Activated CD4-positive, alpha-beta T cell treated with anti-CD3 and anti-CD28 coated beads, Interleukin-2, Interleukin-4, amounts not matched to agents 100 ng/mL and 50 ng/mL, durations not matched to agents 16 hours and 8 hours (primary cell): ENCODE measurements at regions not wholly inside any gene's neighbourhood (a gene's known extent, or its start where the extent isn't known, plus 50 kb on each side); places are given as distances from the start of the nearest gene placed in this dataset.

Experiments used
- DNase-seq: peaks from one replicate; pipeline ENCODE4 v3.0.0-alpha.2; 2020; ENCODE audit warnings: low spot score

DNA sequence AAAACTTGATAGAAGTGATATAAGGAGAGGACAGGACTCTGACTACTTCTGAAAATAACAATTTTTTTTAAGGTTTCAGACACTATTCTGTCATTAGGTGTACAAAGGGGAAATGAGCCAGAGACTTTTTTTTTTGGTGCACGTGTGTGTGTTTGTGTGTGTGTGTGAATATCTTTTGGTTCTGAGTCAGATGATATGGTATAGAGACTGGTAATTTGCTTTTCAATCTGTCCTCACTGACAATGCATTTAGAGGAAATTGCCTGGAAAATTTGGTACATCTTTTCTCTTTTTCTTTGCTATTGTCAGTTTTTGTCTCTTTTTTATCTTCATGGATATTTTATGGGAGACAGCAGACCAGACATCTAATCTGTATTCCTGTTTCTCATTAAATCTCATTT, 59.3 kb downstream of the DDIT4L start:
- DNase-seq: no peak

DNA sequence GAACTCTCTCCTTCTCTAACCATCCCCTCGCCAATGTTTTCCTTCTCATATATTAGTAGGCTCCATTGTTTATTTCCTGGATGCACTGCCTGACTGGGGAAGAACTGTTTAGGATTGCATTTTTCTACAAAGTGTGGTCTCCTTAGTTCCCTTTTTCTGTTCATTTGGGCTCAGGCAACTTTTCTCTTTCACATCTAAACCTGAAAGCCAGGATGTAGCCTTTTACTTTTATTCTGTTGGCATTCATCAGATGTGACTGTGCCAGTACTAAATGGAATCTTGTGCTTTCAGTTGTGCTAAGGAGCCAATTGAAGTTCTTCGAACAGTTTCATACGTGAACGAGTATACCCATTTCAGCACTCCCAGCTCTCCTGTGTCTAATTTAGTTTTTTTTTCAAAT, 59.8 kb downstream of the DDIT4L start:
- DNase-seq: no peak

DNA sequence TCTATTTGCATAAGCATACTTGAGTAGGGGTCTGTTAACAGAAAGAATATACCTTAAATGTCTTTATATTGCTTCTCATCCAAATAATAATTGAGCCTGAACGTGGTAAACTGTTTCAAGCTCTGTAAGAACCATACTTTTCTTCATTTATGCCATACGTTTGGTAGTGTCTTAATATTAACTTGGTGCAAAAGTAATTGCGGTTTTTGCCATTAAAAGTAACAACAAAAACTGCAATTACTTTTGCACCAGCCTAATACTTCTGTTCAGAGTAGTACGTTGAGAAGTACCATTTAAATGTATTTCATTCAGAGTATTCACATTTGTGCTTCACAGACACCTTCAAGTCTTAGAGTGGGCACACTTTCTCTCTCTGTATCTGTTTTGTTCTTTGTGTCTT, 60.5 kb downstream of the DDIT4L start:
- no peak for DNase-seq

DNA sequence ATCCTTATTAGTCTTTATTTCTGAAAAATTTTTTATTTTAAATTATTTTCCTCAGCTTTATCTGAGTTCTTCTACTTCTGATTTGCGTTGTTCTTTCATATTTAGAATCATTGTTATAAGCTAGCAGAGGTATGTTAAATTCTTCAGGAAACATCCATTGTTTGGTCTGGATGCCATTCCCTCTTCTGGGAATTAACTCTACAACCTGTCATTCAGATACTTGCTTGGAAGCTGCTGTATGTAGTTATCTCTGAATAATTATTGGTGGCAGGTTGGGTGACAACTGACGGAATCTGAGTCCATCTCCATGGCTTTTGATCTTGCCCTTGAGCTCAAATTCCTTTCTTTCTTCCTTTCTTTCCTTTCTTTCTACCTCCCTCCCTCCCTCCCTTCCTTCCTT, 61.9 kb downstream of the DDIT4L start:
- no peak for DNase-seq

DNA sequence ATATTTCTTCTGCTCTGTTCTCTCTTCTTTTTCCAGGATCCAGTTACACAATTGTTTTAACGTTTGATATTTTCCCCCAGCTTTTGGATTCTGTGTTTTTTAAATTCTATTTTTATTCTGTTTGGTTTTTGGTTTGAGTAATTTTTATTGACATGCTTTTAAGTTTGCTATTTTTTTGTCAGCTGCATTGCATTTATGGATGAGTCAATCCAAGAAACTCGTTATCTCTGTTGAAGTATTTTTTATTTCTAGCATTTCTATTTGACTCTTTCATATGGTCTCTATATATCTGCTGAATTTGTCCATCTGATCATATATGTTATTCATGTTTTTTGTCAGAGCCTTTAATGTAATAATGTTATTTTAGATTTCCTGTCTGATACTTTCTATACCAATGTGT, 65.6 kb downstream of the DDIT4L start:
- DNase-seq: no peak

DNA sequence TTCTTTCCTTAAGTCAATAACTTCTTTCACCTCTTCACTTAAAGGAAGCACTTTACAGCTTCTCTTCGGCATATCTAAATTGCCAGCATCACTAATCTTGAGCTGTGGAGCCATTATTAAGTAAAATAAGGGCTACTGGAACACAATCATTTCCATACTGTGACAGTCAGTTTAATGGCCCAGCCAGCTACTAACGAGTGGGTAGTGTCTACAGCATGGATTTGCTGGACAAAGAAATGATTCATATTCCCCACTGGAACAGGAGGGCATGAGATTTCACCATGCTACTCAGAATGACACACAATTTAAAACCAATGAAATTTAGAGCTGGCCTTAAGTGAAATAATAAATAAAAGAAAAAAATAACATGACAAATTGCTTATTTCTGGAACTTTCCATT, 72.1 kb downstream of the DDIT4L start:
- no peak for DNase-seq

DNA sequence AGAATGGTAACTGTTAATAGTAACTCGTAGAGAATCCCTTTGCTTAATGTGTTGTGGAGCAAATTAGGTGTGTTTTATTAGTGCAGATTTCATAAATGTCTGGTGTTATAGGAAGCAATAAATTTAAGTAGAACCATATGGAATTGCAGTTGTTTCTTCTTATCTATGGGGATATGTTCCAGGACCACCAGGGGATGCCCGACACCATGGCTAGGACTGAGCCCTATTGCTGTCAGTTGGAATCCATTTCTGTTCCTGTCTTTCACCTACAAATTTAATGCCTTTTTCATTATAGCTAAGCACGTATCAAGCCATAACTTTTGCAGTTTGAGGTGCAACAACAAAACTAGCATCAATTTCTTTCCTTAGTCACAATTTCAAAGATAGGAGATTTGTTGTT, 72.5 kb downstream of the DDIT4L start:
- DNase-seq: no peak

DNA sequence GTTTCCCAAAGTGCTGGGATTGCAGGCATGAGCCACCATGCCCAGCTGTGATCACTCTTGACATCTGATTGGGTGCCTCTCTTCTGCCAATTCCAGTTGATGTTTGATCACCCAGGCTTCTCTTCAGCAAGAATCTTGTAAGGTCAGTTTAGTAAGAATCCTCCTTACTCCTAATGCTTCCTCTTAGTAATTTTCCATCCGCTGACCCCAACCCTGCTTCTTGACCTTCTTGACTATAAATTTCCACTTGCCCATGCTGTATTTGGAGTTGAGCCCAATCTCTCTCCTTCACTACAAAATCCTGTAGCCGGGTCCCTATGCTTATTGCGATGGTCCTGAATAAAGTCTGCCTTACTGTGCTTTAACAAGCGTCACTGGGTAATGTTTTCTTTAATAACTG, 75.4 kb downstream of the DDIT4L start:
- no peak for DNase-seq

DNA sequence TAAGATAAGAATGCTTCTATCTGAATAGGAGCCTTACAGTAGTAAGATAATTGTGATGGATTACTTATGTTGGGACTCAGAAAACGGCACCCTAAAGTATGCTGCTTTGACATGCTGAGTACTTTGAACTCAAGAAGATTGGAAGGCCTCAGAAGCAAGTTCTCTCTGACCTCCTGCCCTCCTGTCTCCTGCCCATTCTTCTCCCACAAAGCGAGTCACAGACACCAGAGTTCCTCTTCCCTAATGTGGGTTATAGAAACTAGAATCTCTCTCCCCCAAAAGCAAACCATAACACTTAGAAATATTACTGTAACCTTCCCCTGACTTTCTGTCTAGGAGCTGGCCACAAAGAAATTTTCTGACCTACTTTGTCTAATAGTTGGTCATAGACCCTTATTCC, 76.5 kb downstream of the DDIT4L start:
- no peak for DNase-seq

DNA sequence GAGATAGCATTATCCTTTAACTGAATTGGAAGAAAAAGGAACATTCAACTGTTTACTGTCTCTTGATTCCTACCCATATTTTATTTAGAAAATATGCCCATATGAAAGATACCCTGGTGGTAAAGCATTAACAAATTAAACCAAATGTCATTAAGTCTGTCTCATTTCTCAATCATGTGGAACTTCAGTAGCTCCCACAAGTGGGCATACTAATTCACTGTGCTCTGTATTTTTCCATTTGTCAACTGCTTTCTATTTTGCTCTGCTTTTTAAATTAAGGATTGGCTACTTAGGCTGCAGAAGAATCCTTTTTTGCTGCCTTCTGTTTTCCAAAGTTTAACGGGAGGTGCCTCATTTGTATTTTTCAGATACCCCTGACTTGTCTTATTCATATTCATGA, 77.2 kb downstream of the DDIT4L start:
- no peak for DNase-seq

DNA sequence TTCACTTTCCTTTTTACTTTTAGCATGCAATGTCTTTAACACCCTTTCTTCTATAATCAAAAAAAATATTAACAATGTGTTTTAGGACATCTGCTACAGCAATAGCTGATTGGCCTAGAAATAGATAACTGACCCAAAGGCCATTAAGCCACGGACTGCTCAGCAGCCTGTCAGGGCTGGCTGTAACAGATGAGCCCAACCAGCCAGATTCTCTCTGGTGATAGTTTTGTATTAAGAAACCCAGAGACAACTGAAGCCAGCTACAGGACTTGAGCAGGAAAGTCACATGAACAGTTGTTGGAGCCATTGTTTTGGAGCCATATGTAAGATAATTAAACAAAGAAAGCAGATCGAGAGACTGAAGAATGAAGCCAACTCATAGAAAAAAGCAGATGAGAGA, 80.3 kb downstream of the DDIT4L start:
- DNase-seq: no peak

DNA sequence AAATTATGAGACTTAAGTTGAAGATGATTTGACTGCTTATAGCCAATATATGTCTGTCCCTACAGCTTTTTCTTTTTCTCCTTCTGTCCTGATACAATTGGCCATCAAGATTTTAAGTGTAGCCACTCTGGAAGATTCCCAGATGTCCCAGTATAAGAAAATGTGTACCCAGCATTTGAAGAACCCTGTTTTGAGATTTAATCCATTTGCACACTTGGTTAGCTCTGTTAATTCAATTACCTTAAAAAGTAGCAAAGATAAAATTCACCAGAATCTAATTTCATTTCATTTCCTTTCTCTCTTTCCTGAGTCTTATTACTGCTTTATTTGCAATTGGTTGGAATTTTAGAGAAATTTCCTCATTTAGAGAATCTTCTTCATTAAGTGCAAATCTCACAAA, 81.4 kb downstream of the DDIT4L start:
- DNase-seq: no peak

DNA sequence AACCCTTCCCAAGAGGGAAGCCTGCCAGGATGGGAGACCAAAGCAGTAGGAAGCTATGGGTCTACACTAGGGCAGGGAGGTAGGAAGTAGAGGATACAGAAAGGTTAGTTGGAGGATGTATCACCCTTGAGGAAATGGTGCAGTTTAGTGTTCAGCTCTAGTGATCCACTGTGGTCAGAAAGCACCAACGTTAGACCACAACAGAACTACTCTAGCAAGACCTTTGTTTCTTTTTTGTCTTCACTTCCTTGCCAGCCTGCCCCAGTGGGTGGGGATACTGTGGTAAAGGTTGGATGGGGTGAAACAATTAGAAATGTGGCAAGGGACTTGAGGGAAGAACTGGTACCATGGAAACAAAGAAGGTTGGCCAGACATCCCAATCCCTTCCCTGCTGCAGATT, 83.3 kb downstream of the DDIT4L start:
- peak; percentile 59 for DNase-seq

DNA sequence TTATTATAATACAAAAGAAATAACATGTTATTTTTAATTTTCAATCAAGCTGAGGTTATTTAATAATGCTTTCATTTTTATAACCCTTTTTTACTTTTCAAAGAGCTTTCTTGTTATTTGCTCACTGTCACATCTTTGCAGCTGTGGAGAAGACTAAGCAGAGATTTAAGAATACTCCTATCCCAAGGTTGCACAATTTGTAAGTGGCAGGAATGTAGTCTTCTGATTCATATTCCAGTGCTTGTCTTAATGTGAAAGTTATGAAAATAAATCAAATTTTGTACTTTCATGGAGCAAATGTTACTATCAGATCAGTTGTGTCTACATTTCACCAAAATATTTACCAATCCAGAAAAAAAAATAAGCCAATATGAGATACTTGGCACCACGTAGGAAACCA, 86.6 kb downstream of the DDIT4L start:
- no peak for DNase-seq

DNA sequence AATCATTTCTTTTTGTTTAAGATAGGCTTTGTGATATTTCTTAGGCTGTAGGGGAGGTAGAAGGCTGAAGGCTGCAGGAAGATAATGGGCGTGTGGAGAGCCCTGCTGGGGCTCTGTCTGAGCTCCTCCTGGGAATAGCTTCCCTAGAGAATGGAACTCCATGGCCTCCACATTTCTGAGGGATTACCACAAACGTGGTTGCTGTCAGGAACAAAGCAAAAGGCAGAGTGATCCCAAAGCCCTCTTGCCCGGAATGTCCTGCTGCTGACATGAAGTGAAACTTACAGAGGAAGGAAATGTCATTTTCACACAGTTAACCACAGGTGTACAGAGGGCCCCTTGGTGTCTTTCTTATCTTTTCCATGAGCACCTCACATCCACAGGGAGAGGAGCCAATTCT, 89.3 kb downstream of the DDIT4L start:
- DNase-seq: peak; percentile 46

DNA sequence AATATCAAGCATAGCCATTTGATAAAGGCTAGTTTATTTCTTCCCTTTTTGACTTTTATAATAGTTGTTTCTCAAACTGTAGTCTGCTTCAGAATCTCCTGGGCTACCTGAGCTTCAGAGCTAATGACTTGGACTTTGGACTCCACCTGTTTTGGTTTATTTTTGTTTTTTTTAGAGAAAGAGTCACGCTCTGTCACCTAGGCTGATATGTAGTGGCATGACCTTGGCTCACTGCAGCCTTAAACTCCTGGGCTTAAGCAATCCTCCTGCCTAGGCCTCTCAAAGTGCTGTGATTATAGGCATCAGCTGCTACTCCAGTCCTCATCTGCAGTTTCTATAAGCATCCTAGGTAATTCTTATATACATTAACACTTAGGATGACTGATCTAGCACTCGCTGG, 90.5 kb downstream of the DDIT4L start:
- no peak for DNase-seq

DNA sequence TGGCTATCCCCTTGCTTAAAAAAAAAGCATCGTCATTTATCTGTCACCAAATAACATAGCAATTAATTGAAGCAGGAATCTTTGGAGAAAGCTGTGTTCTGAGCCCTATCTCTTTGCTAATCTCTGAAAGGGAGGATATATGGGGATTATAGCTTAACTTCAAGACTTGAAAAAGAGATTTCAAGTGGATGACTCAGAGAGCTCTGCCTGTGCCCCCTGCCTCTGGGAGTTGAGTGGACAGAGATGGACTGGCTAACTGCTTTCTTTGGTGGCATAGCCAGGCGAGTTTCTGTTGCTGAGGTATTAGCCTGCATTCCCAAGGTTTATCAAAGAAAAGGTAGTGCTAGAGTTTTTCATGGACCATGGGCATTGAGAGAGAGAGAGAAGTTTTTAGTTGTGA, 91.6 kb downstream of the DDIT4L start:
- no peak for DNase-seq

DNA sequence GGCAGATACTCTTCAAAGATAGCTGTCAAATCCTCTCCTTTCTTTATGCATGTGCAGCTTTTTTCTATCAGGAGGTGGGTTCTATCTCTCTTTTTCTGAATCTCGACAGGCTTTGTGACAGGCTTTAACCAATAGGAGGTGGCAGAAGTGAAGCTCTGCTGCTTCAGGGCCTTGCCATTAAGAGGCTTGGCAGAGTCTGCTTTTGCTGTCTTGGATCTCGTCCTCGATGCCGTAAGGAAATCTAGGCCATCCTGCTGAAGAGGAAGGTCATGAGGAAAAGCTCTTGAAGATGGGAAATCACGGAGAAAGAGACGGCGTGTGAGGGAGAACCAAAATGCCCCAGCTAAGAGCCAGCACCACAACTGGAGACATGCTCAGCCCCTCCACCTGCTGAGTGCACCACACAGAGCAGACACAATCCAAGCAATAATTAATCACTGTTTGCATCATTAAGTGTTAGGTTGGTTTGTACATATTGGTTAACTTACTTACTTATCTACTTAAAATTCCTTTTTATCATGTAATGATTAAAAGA, 92.2 kb downstream of the DDIT4L start:
- DNase-seq: no peak

DNA sequence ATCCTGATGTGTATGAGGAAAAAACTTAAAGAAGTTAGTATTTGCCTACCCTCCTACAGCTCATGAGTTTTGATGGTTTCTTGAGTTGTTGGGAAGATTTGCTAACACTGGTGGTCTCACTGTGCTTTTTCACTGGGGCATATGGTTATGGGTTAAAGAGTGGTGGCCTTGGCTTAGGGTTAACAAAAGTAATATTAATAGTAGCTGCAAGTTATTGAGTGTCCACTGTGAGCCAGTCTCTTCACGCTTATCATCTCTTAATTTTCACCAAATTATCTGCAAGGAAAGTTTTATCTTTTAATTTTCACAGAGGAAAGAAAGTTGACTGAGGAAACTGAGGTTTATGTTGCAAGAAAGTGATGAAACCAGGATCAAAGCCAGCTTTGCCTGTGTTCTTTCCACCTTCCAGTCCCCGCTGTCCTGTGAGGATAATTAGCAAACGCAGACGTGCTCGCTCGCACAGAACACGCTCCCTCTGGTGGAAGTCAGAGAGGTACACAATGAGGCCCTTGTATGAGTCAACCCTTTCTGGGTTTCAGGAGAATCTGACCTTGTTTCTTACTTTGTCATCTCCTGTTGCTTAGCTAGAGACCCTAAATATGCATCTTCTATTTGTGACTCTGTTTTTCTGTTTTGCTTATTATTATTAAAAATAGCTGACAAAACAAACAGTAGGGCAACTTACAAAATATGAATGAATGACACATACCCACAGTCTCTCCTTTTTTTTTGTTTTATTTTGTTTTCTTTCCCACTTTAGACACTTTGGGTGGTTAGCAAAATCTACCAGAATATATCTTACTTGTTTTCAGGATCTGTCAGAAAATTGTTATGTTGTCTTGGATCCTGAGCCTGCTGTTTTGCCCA, 94.3 kb downstream of the DDIT4L start:
- DNase-seq: peak; percentile 84

DNA sequence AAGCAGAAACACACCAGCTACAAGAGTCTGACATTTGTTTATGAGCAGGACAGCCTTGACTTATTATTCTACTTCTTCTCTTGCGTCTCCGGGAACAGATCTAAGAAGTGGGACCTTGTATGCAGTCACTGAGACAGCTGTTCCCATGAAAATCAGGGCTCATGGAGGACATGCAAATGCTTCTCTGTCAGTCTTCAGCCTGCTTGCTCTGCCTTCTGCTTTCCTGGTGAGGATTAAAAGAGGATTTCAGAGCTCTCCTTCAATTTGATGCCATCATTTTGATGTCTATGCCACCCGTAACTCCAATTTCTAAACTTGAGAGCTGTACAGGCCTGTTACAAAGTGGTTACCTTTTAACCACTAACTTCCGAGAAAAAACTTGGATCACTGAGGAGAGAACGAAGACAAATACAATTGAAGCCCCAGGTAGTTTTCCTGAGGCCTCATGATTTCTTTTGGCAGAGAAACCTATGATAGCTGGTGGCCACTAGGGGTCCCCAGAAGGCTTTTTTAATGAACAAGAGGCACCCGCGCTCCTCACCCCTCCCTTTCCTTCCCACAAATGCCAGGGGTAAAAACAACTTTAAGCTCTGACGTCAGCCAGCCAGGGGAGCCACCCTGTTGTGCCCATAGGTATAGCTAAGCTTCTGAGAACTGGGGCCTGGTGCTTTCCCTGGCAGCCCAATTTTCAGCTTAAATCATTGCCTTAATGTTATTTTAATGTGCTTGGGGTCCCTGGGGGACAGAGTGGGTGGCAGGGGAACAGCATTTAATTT, 97.0 kb downstream of the DDIT4L start:
- DNase-seq: peak; percentile 88

DNA sequence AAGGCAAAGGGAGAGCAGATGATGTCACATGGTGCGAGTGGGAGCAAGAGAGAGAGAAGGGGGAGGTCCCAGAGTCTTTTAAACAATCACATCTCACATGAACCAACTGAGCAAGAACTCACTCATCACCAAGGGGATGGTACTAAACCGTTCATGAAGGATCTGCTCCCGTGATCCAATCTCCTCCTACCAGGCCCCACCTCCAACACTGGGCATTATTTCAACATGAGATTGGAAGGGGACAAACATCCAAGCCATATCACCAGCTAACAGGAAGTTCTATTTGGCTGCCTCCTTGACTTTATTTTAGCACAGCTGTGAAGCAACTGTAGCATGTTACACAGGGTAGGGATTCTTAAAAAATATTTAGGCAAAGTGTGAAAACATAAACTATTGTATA, 102.5 kb downstream of the DDIT4L start:
- no peak for DNase-seq

DNA sequence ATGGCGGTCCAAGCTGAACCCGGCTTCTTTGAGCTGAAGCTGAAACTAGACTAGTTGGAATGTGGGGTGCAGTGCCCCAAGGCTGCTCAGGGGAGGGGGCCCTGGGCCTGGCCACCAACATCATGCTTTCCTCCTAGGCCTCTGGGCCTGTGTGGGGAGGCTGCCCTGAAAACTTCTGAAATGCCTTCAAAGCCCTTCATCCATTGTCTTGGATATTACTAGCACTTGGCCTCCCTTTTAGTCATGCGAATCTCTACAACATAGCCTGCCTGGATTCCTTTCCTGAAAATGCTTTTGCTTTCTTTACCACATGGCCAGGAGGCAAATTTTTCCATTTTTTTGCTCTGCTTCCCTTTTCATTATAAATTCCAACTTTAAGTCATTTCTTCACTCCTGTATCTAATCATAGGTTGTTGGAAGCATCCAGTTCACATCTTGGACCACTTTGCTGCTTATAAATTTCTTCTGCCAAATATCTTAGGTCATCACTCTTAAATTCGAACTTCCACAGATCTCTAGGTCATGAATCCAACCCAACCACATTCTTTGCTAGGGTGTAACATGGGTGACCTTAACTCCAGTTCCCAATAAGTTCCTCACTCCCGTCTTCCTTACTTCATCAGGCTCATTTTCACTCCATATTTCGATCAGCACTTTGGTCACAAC, 103.4 kb downstream of the DDIT4L start:
- DNase-seq: no peak

DNA sequence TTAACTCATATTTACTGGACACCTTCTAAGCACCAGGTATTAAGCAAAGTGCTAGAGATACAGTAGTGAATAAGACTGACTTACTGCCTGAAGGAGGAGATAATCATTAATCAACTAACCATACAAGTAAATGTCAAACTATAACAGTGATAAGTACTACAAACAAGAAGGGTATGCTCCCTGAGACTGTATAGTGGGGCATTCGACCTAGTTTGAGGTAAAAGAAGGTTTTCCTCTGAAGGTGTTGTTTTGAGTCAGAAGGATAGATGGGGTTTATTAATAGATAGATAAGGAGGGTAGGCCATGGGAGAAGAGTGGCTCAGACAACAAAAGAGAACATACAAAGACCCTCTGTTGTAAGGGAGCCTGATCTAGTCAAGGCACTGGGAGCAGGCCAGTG, 105.4 kb downstream of the DDIT4L start:
- no peak for DNase-seq
